NT2/D1 (cell line): ENCODE measurements at regions not wholly inside any gene's neighbourhood (a gene's known extent, or its start where the extent isn't known, plus 50 kb on each side); places are given as distances from the start of the nearest gene placed in this dataset.

Source experiments
- DNase-seq: peaks from one replicate; pipeline ENCODE4 v3.0.0-alpha.2; 2011; ENCODE audit warnings: low read depth, low spot score
- H3K27me3 ChIP-seq: 2 replicates; pipeline ENCODE4 v1.6.0; 2011; ENCODE audit warnings: mild to moderate bottlenecking; ENCODE audit not compliant: insufficient read length, insufficient read depth
- H3K36me3 ChIP-seq: 2 replicates; pipeline ENCODE4 v1.6.1; 2011; ENCODE audit warnings: mild to moderate bottlenecking, low read length, mixed read lengths; ENCODE audit not compliant: insufficient read depth, insufficient read length
- H3K4me1 ChIP-seq: 2 replicates; pipeline ENCODE4 v1.5.1; 2011; ENCODE audit not compliant: insufficient read depth, insufficient read length
- H3K4me3 ChIP-seq: 2 replicates; pipeline ENCODE4 v1.5.1; 2011; ENCODE audit warnings: low read depth; ENCODE audit not compliant: insufficient read length
- H3K9ac ChIP-seq: 2 replicates; pipeline ENCODE4 v1.6.0; 2011; ENCODE audit warnings: low read depth; ENCODE audit not compliant: insufficient read length
- H3K9me3 ChIP-seq: 2 replicates; pipeline ENCODE4 v1.5.1; 2011; ENCODE audit warnings: mild to moderate bottlenecking, low read length; ENCODE audit not compliant: insufficient read depth
- SUZ12 ChIP-seq: IDR thresholded peaks from 2 replicates; pipeline ENCODE4 v1.6.1; 2011; ENCODE audit not compliant: insufficient read length, insufficient read depth; ENCODE audit errors: extremely low read depth
- YY1 ChIP-seq: IDR thresholded peaks from 2 replicates; pipeline ENCODE4 v1.6.1; 2011; ENCODE audit not compliant: insufficient read length, insufficient read depth
- ZNF274 ChIP-seq: IDR thresholded peaks from 2 replicates; pipeline ENCODE4 v1.6.1; 2011; ENCODE audit warnings: mild to moderate bottlenecking, low read depth, low read length

DNA sequence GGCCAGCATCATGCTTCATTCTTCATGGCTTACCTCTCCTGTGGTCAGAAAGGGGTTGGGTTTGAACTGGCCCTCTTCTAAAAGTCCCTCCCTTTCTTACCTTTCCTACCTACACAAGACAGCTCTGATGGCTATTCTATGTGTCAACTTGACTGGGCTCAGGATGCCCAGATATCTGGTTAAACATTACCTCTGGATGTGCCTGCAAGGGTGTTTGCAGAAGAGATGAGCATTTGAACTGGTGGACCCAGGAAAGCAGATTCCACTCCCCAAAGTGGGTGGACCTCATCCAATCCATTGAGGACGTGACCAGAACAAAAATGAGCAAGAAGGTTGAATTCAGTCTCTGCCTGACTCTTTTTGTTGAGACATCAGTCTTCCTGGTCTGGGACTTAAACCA, 79.0 kb upstream of the TCF7L2 start:
- H3K4me1 ChIP-seq: no peaks in the 10 kb centered on the region
- H3K27me3 ChIP-seq: no peaks in the 10 kb centered on the region
- no peak overlapping the region for H3K9ac ChIP-seq
- H3K36me3 ChIP-seq: no peaks in the 10 kb centered on the region
- no peak for TF ChIP-seq YY1
- no peak for TF ChIP-seq ZNF274
- no peak for TF ChIP-seq SUZ12
- no peak overlapping the region for H3K4me3 ChIP-seq
- DNase-seq: no peak
- H3K9me3 ChIP-seq: peaks cover 17% of the 10 kb centered on the region

- no peak overlapping the region for H3K9ac ChIP-seq
- no peak overlapping the region for H3K4me3 ChIP-seq
- no peaks in the 10 kb centered on the region for H3K4me1 ChIP-seq
- H3K27me3 ChIP-seq: no peaks in the 10 kb centered on the region
- H3K36me3 ChIP-seq: no peaks in the 10 kb centered on the region
- peaks cover 14% of the 10 kb centered on the region for H3K9me3 ChIP-seq
- no peak for DNase-seq
- TF ChIP-seq YY1 (no peak), SUZ12 (no peak), ZNF274 (no peak)
These were observed 77.3 kb upstream of the TCF7L2 start for GRCh38 chr10:112872728-112873127.

DNA sequence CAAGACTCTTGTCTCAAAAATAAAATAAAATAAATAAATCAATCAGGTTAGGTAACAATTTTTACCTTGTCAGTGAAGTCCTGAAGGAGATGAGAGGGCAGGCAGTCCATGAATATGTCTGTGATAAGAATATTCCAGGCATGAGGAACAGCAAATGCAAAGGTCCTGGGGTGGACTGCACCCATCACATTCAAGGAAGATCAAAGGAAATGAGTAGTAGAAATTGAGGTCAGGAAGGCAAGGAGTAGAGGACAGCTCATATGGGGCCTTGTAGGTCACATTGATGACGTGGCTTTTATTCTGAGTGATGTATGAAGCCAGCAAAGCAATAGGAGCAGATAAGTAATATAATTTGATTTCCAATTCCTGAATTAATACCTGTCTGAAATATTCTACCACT, 76.5 kb upstream of the TCF7L2 start:
- Histone ChIP-seq H3K9me3 (peaks cover 14% of the 10 kb centered on the region), H3K27me3 (no peaks in the 10 kb centered on the region), H3K36me3 (no peaks in the 10 kb centered on the region), H3K9ac (no peak overlapping the region), H3K4me1 (no peaks in the 10 kb centered on the region), H3K4me3 (no peak overlapping the region)
- DNase-seq: no peak
- no peak for TF ChIP-seq SUZ12
- no peak for TF ChIP-seq YY1
- TF ChIP-seq ZNF274: no peak

- Histone ChIP-seq H3K9me3 (peaks cover 14% of the 10 kb centered on the region), H3K4me1 (no peaks in the 10 kb centered on the region), H3K4me3 (no peak overlapping the region), H3K27me3 (no peaks in the 10 kb centered on the region), H3K36me3 (no peaks in the 10 kb centered on the region), H3K9ac (no peak overlapping the region)
- no peak for TF ChIP-seq SUZ12
- TF ChIP-seq ZNF274: no peak
- no peak for TF ChIP-seq YY1
- DNase-seq: no peak
These were observed 75.1 kb upstream of the TCF7L2 start for GRCh38 chr10:112874982-112875381.

GRCh38 chr10:112875476-112876267, 74.4 kb upstream of the TCF7L2 start:
- Histone ChIP-seq H3K4me3 (no peak overlapping the region), H3K4me1 (no peaks in the 10 kb centered on the region), H3K36me3 (no peaks in the 10 kb centered on the region), H3K27me3 (no peaks in the 10 kb centered on the region), H3K9ac (no peak overlapping the region), H3K9me3 (peaks cover 14% of the 10 kb centered on the region)
- DNase-seq: no peak
- TF ChIP-seq SUZ12 (no peak), YY1 (no peak), ZNF274 (no peak)

DNA sequence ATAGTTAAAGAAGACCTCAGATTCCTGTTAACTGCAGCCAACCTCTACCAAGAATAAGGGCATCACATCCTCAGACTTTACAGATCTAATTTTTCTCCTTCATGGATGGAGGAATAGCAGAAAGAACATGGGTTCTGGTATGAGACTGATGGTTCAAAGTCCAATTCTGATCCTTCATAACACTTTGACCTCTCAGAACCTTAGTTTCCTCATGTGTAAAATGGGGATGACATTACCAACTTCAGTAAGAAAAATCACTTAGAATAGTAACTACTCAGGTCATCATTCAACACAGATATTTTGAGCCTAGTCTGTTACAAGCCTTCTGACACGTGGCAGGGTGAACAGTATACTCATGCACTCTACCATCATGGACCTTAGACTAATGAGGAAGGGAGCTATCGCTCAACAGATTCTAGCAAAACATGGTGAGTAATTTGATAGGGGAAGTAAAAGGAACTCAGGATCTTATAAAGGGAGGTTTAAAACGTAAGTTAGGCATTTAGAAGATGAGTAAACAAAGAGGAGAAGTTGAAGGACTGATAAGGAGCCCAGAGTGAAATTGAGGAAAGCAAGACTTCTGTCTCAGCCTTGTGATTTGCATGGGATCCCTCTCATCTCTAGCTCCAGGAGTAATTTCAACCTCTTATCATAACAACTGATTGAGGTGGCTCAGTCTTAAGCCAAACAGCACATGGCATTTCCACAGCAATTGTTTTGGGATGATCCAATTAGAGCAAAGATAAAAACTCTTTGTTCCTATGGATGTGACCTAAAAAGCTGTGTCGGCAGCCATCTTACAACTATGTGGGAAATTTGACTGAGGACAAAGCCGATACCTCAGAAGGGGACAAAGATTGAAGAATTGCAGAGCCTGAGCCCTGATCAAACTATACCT, 69.2 kb upstream of the TCF7L2 start:
- H3K4me1 ChIP-seq: no peaks in the 10 kb centered on the region
- no peak for TF ChIP-seq ZNF274
- TF ChIP-seq YY1: no peak
- TF ChIP-seq SUZ12: no peak
- H3K9me3 ChIP-seq: no peaks in the 10 kb centered on the region
- H3K4me3 ChIP-seq: no peak overlapping the region
- H3K27me3 ChIP-seq: no peaks in the 10 kb centered on the region
- peak; percentile 9 for DNase-seq
- H3K9ac ChIP-seq: no peak overlapping the region
- H3K36me3 ChIP-seq: no peaks in the 10 kb centered on the region
